Astrocyte (in vitro differentiated cells and primary cell): ENCODE measurements at regions not wholly inside any gene's neighbourhood (a gene's known extent, or its start where the extent isn't known, plus 50 kb on each side); places are given as distances from the start of the nearest gene placed in this dataset.

Experiments used
- DNase-seq: peaks from one replicate; pipeline ENCODE4 v3.0.0-alpha.2; 2010; ENCODE audit warnings: low read depth
- FAIRE-seq: peaks from 2 replicates; lab custom pipeline; 2011; peaks lifted over from hg19 to GRCh38; lab: Jason Lieb, UNC
- H2AFZ ChIP-seq: 2 replicates; pipeline ENCODE4 v1.6.0; 2012; ENCODE audit warnings: low read depth, low read length, inconsistent platforms
- H3K27ac ChIP-seq: 2 replicates; pipeline ENCODE4 v1.5.1; 2011; ENCODE audit warnings: low read depth, low read length, inconsistent platforms
- H3K27me3 ChIP-seq: 2 replicates; pipeline ENCODE4 v1.6.0; 2011; ENCODE audit warnings: low read length, inconsistent platforms; ENCODE audit not compliant: insufficient read depth
- H3K36me3 ChIP-seq: 2 replicates; pipeline ENCODE4 v1.5.1; 2011; ENCODE audit warnings: low read length, inconsistent platforms; ENCODE audit not compliant: insufficient read depth
- H3K4me1 ChIP-seq: 2 replicates; pipeline ENCODE4 v1.5.1; 2011; ENCODE audit warnings: low read length, inconsistent platforms; ENCODE audit not compliant: insufficient read depth
- H3K4me2 ChIP-seq: 2 replicates; pipeline ENCODE4 v1.6.0; 2012; ENCODE audit warnings: low read length, inconsistent platforms
- H3K4me3 ChIP-seq: 2 replicates; pipeline ENCODE4 v1.5.1; 2011; ENCODE audit warnings: low read depth, mild to moderate bottlenecking, low read length, inconsistent platforms; ENCODE audit not compliant: insufficient read depth
- H3K79me2 ChIP-seq: 2 replicates; pipeline ENCODE4 v1.6.0; 2012; ENCODE audit warnings: mild to moderate bottlenecking, low read length, inconsistent platforms; ENCODE audit not compliant: insufficient read depth
- H3K9ac ChIP-seq: 2 replicates; pipeline ENCODE4 v1.6.0; 2012; ENCODE audit warnings: mild to moderate bottlenecking, low read length, inconsistent platforms
- H3K9me3 ChIP-seq: 2 replicates; pipeline ENCODE4 v1.5.1; 2012; ENCODE audit warnings: low read depth, mild to moderate bottlenecking, low read length, inconsistent platforms; ENCODE audit not compliant: insufficient read depth
- H4K20me1 ChIP-seq: 2 replicates; pipeline ENCODE4 v1.6.0; 2012; ENCODE audit warnings: low read length, inconsistent platforms; ENCODE audit not compliant: insufficient read depth
- H3K27ac Mint-ChIP-seq: one replicate; pipeline ENCODE4 v1.8.0; 2021; ENCODE audit warnings: mild to moderate bottlenecking, mixed read lengths; ENCODE audit not compliant: unreplicated experiment
- H3K27me3 Mint-ChIP-seq: one replicate; pipeline ENCODE4 v1.8.0; 2021; ENCODE audit warnings: low read depth, mixed read lengths; ENCODE audit not compliant: unreplicated experiment
- H3K36me3 Mint-ChIP-seq: one replicate; pipeline ENCODE4 v1.8.0; 2021; ENCODE audit warnings: low read depth, mixed read lengths; ENCODE audit not compliant: unreplicated experiment
- H3K4me1 Mint-ChIP-seq: one replicate; pipeline ENCODE4 v1.8.0; 2021; ENCODE audit warnings: low read depth, mixed read lengths; ENCODE audit not compliant: unreplicated experiment
- H3K4me3 Mint-ChIP-seq: one replicate; pipeline ENCODE4 v1.8.0; 2021; ENCODE audit warnings: mild to moderate bottlenecking, moderate library complexity, mixed read lengths; ENCODE audit not compliant: unreplicated experiment
- H3K9me3 Mint-ChIP-seq: one replicate; pipeline ENCODE4 v1.8.0; 2021; ENCODE audit warnings: mild to moderate bottlenecking, mixed read lengths; ENCODE audit not compliant: unreplicated experiment
- CTCF ChIP-seq: IDR thresholded peaks from 2 replicates; pipeline ENCODE4 v1.5.1; 2011; ENCODE audit warnings: low read depth, mild to moderate bottlenecking, inconsistent platforms, low read length, moderate library complexity; ENCODE audit not compliant: insufficient read depth
- EZH2 ChIP-seq: IDR thresholded peaks from 2 replicates; pipeline ENCODE4 v1.6.1; 2012; ENCODE audit warnings: mild to moderate bottlenecking, low read length, inconsistent platforms; ENCODE audit not compliant: insufficient read depth

GRCh38 chr2:60333264-60333663 is 220.2 kb downstream of the BCL11A start:
- Histone ChIP-seq H3K27ac (no peak overlapping the region), H3K4me1 (no peaks in the 10 kb centered on the region), H3K79me2 (no peaks in the 10 kb centered on the region), H3K9ac (no peak overlapping the region), H3K27me3 (no peaks in the 10 kb centered on the region), H3K4me3 (no peak overlapping the region), H3K4me2 (no peak overlapping the region), H3K36me3 (no peaks in the 10 kb centered on the region), H3K9me3 (no peaks in the 10 kb centered on the region), H2AFZ (no peak overlapping the region), H4K20me1 (no peaks in the 10 kb centered on the region)
- FAIRE-seq: no peak
- Mint-ChIP-seq H3K4me1 (no peaks in the 10 kb centered on the region), H3K27me3 (peaks cover 4% of the 10 kb centered on the region), H3K4me3 (no peak overlapping the region), H3K9me3 (peaks cover 5% of the 10 kb centered on the region), H3K36me3 (no peaks in the 10 kb centered on the region), H3K27ac (no peak overlapping the region)
- no peak for DNase-seq
- TF ChIP-seq CTCF (no peak), EZH2 (no peak)

GRCh38 chr2:60331115-60331809 is 222.2 kb downstream of the BCL11A start:
- Histone ChIP-seq H2AFZ (no peak overlapping the region), H3K4me1 (no peaks in the 10 kb centered on the region), H3K9ac (no peak overlapping the region), H3K36me3 (no peaks in the 10 kb centered on the region), H3K27ac (no peak overlapping the region), H3K4me2 (no peak overlapping the region), H3K27me3 (no peaks in the 10 kb centered on the region), H4K20me1 (no peaks in the 10 kb centered on the region), H3K9me3 (no peaks in the 10 kb centered on the region), H3K79me2 (no peaks in the 10 kb centered on the region), H3K4me3 (no peak overlapping the region)
- no peaks in the 10 kb centered on the region for H3K36me3 Mint-ChIP-seq
- no peaks in the 10 kb centered on the region for H3K4me1 Mint-ChIP-seq
- FAIRE-seq (no peak), DNase-seq (no peak)
- no peak overlapping the region for H3K27ac Mint-ChIP-seq
- no peak for TF ChIP-seq CTCF
- TF ChIP-seq EZH2: no peak
- peaks cover 7% of the 10 kb centered on the region for H3K9me3 Mint-ChIP-seq
- H3K27me3 Mint-ChIP-seq: peaks cover 4% of the 10 kb centered on the region
- no peak overlapping the region for H3K4me3 Mint-ChIP-seq

- Mint-ChIP-seq H3K36me3 (no peaks in the 10 kb centered on the region), H3K9me3 (peaks cover 7% of the 10 kb centered on the region), H3K27me3 (no peaks in the 10 kb centered on the region), H3K4me3 (no peak overlapping the region), H3K4me1 (no peaks in the 10 kb centered on the region), H3K27ac (no peak overlapping the region)
- Histone ChIP-seq H4K20me1 (no peaks in the 10 kb centered on the region), H2AFZ (no peak overlapping the region), H3K4me2 (no peak overlapping the region), H3K9me3 (no peaks in the 10 kb centered on the region), H3K36me3 (no peaks in the 10 kb centered on the region), H3K27ac (no peak overlapping the region), H3K79me2 (no peaks in the 10 kb centered on the region), H3K27me3 (no peaks in the 10 kb centered on the region), H3K4me3 (no peak overlapping the region), H3K4me1 (no peaks in the 10 kb centered on the region), H3K9ac (no peak overlapping the region)
- FAIRE-seq (no peak), DNase-seq (no peak)
- TF ChIP-seq EZH2 (no peak), CTCF (no peak)
Observed at GRCh38 chr2:60329225-60329624, 224.2 kb downstream of the BCL11A start.
